IMR-90 (cell line): ENCODE measurements at regions not wholly inside any gene's neighbourhood (a gene's known extent, or its start where the extent isn't known, plus 50 kb on each side); places are given as distances from the start of the nearest gene placed in this dataset.

Experiments used
- CEBPB ChIP-seq: IDR thresholded peaks from 2 replicates; pipeline ENCODE4 v1.6.1; 2012; ENCODE audit warnings: low read depth, low read length, improper control_type of control experiment
- FOS ChIP-seq: fragments of 150-350 bp; IDR thresholded peaks from 2 replicates; pipeline ENCODE4 v1.6.1; 2016; ENCODE audit warnings: low read depth, low read length
- SMC3 ChIP-seq: fragments of 150-350 bp; IDR thresholded peaks from 2 replicates; pipeline ENCODE4 v1.6.1; 2016; ENCODE audit warnings: low read depth, mild to moderate bottlenecking, antibody characterized with exemption, low read length, moderate library complexity
- TF ChIP-seq, protein P1 (sequence below): conservative IDR thresholded peaks from 2 replicates; pipeline ENCODE4 v1.5.1; 2012; ENCODE audit warnings: mild to moderate bottlenecking, low read depth, low read length, improper control_type of control experiment

DNA sequence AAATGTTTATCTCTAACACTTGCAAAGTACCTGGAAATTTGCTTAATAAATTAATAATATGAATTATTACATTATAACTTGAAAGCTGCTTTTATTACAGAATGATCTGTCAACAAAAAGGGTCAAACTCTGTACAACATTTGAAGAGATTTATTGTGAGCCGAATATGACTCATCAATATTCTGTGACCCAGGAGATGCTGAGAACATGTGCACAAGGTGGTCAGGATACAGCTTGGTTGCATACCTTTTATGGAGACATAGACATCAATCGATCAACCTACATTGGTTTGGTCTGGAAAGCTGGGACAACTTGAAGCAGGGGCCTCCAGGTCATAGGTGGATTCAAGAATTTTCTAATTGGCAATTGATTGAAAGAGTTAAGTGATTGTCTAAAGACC, 79.0 kb downstream of the RNASET2 start:
- TF ChIP-seq SMC3 (no peak), FOS (no peak), CEBPB (no peak)
- TF ChIP-seq, protein P1, sequence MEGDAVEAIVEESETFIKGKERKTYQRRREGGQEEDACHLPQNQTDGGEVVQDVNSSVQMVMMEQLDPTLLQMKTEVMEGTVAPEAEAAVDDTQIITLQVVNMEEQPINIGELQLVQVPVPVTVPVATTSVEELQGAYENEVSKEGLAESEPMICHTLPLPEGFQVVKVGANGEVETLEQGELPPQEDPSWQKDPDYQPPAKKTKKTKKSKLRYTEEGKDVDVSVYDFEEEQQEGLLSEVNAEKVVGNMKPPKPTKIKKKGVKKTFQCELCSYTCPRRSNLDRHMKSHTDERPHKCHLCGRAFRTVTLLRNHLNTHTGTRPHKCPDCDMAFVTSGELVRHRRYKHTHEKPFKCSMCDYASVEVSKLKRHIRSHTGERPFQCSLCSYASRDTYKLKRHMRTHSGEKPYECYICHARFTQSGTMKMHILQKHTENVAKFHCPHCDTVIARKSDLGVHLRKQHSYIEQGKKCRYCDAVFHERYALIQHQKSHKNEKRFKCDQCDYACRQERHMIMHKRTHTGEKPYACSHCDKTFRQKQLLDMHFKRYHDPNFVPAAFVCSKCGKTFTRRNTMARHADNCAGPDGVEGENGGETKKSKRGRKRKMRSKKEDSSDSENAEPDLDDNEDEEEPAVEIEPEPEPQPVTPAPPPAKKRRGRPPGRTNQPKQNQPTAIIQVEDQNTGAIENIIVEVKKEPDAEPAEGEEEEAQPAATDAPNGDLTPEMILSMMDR, result no peak
